Kidney (tissue), 13 donors: ENCODE measurements at regions not wholly inside any gene's neighbourhood (a gene's known extent, or its start where the extent isn't known, plus 50 kb on each side); places are given as distances from the start of the nearest gene placed in this dataset.

Source experiments
- DNase-seq, 5 donors: peaks; one replicate each; pipeline ENCODE4 v3.0.0-alpha.2; 2013 to 2020
- FAIRE-seq: peaks from 2 replicates; lab custom pipeline; 2012; peaks lifted over from hg19 to GRCh38; lab: Jason Lieb, UNC
- H3K27ac ChIP-seq, 2 donors: one replicate each; pipeline ENCODE4 v1.7.0; 2013; ENCODE audit warnings: low read depth in 2 of 2, low read length in 2 of 2, inconsistent platforms in 1 of 2
- H3K27me3 ChIP-seq: one replicate; pipeline ENCODE4 v1.7.1; 2013; ENCODE audit warnings: low read length, inconsistent platforms; ENCODE audit not compliant: control insufficient read depth, insufficient read depth
- H3K36me3 ChIP-seq, 3 donors: one replicate each; pipeline versions ENCODE4 v1.7.0 to v1.7.1; 2013; ENCODE audit warnings: low read length in 3 of 3, control low read depth in 1 of 3, inconsistent platforms in 1 of 3; ENCODE audit not compliant: insufficient read depth in 3 of 3, control insufficient read depth in 2 of 3
- H3K4me1 ChIP-seq, 3 donors: one replicate each; pipeline versions ENCODE4 v1.7.0 to v1.7.1; 2013; ENCODE audit warnings: low read length in 3 of 3, inconsistent platforms in 1 of 3, low read depth in 1 of 3; ENCODE audit not compliant: control insufficient read depth in 2 of 3, insufficient read depth in 2 of 3
- H3K4me3 ChIP-seq, 3 donors: one replicate each; pipeline versions ENCODE4 v1.7.0 to v1.8.1; 2013; ENCODE audit warnings: low read length in 3 of 3, control low read depth in 1 of 3, inconsistent platforms in 1 of 3
- H3K9ac ChIP-seq, 3 donors: one replicate each; pipeline versions ENCODE4 v1.7.0 to v1.7.1; 2013; ENCODE audit warnings: low read length in 3 of 3, control low read depth in 1 of 3, inconsistent platforms in 1 of 3
- H3K9me3 ChIP-seq, 3 donors: one replicate each; pipeline versions ENCODE4 v1.7.0 to v1.7.1; 2013; ENCODE audit warnings: low read length in 3 of 3, control low read depth in 1 of 3, inconsistent platforms in 1 of 3; ENCODE audit not compliant: control insufficient read depth in 2 of 3, insufficient read depth in 1 of 3
- CTCF ChIP-seq: IDR thresholded peaks from 3 replicates; pipeline ENCODE4 v1.5.1; 2012; ENCODE audit warnings: mild to moderate bottlenecking, moderate library complexity, borderline replicate concordance; ENCODE audit not compliant: insufficient read depth; ENCODE audit errors: extremely low read depth
- intact Hi-C: fragments of 100-400 bp; cut with DNase I; formaldehyde crosslinking; loops from one replicate; pipeline ENCODE4 v1.11.1; 2022
- donor health status: control.
- donor health status: control.
- donor health status: control.
- donor health status: control.
- donor health status: control.
- donor health status: DM: yes; HTN: yes; CAD: no.
- donor health status: Normal renal cell carcinoma (clear cell type).

DNA sequence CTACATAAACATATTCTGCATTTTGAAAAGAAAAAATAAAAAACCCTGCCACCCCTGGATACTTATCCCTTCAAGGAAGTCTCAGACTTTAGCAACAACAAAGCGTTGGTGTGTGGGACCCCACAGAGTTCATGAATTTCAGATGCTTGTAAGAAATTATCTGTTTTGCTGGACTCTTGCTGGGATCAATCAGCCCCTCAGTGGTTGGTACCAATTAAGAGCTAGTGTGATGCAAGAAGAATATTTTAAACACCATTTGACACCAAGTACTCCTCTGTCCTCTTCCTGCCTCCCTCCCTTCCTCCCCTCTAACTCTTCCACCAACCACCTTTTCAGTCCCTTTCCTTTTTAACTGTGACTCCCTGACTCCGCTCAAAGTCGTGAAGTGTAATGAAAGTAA, 51.5 kb downstream of the SST start:
- Histone ChIP-seq H3K9me3 (no peaks in the 10 kb centered on the region), H3K4me3 (no peak overlapping the region), H3K4me1 (no peaks in the 10 kb centered on the region), H3K27me3 (no peaks in the 10 kb centered on the region), H3K36me3 (no peaks in the 10 kb centered on the region), H3K9ac (no peak overlapping the region), H3K27ac (no peak overlapping the region)
- TF ChIP-seq CTCF: no peak
- intact Hi-C loops: no loop called here
- FAIRE-seq (no peak), DNase-seq (no peak)

- intact Hi-C loops: no loop called here
- no peak for DNase-seq
Observed at GRCh38 chr3:187617213-187617612, 53.0 kb downstream of the SST start.

DNA sequence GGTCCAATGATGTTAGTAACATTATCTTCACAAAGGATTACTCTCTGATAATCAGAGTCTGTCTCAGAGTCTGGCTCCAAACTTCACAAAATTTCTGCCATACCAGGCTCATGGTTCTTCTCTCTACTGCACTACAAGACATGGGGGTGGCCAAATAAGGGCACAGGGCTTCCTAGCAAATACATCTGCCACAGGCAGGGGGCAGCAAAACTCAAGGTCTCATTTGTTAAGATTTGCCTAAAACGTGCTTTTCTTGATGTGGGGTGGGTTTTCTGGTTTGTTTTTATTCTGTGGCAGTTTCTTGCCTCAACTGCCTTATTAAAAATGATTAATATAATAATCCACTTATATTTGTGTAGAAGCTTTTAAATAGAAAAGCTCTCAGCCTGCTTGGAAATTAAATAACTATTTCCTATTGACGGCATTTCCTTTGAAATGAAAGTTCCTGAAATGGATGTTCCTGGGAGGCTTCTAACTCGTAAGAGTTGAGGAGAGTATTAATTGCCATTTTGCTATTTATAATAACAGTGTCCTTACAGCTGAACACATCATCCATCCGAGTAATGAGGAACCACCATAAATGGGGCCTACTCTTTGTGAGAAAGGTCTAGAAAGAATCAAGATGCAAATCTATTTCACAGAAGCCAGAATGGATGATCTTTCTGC, 53.8 kb downstream of the SST start:
- Histone ChIP-seq H3K36me3 (no peaks in the 10 kb centered on the region), H3K27me3 (no peaks in the 10 kb centered on the region), H3K9ac (no peak overlapping the region), H3K9me3 (no peaks in the 10 kb centered on the region), H3K4me1 (peaks cover 0 to 3% (median 2%) of the 10 kb centered on the region in 3 donors), H3K4me3 (no peak overlapping the region), H3K27ac (no peak overlapping the region)
- peak; percentile 17 for FAIRE-seq
- DNase-seq: peak in 3 of 5 donors; percentile 36 to 68 (median 48)
- intact Hi-C loops: no loop called here
- TF ChIP-seq CTCF: peak; percentile 72

More at GRCh38 chr3:187617213-187617612, 53.0 kb downstream of the SST start:
- TF ChIP-seq CTCF: no peak
- H3K36me3 ChIP-seq: no peaks in the 10 kb centered on the region
- H3K27me3 ChIP-seq: no peaks in the 10 kb centered on the region
- H3K4me3 ChIP-seq: no peak overlapping the region
- H3K9ac ChIP-seq: no peak overlapping the region
- no peaks in the 10 kb centered on the region for H3K9me3 ChIP-seq
- no peak overlapping the region for H3K27ac ChIP-seq
- peaks cover 0 to 2% (median 0%) of the 10 kb centered on the region in 3 donors for H3K4me1 ChIP-seq
- no peak for FAIRE-seq
